GM18858 (cell line): ENCODE measurements at regions not wholly inside any gene's neighbourhood (a gene's known extent, or its start where the extent isn't known, plus 50 kb on each side); places are given as distances from the start of the nearest gene placed in this dataset.
"Not testable (repeated sequence)": the region's sequence is repeated elsewhere in the genome, so short reads cannot be mapped to it uniquely, and the experiment has no call there.

ENCODE experiments used
- ATAC-seq: cut with Tn5 transposase; IDR thresholded peaks from one replicate; pipeline ENCODE4 v1.9.1; 2021; ENCODE audit not compliant: unreplicated experiment

DNA sequence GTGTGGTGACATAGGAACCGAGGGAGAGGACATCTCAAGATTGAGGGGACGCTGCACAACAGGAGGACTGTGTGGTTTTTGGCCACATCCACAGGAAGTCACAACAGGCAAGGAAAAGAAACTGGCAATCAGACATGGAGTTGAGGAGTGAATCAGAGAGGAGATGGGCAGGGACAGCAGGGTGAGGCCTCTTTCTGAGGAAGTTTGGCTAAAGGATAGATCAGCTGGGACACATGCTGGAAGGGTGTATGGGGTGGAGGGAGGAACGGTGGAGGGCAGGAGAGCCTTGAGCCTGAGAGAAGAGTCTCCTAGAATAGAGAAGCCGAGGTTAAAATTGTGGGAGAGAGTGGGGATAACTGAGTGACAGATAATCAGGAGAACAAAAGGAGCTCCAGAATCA lies 75.1 kb upstream of the CIDEA start:
- ATAC-seq: not testable (repeated sequence)

DNA sequence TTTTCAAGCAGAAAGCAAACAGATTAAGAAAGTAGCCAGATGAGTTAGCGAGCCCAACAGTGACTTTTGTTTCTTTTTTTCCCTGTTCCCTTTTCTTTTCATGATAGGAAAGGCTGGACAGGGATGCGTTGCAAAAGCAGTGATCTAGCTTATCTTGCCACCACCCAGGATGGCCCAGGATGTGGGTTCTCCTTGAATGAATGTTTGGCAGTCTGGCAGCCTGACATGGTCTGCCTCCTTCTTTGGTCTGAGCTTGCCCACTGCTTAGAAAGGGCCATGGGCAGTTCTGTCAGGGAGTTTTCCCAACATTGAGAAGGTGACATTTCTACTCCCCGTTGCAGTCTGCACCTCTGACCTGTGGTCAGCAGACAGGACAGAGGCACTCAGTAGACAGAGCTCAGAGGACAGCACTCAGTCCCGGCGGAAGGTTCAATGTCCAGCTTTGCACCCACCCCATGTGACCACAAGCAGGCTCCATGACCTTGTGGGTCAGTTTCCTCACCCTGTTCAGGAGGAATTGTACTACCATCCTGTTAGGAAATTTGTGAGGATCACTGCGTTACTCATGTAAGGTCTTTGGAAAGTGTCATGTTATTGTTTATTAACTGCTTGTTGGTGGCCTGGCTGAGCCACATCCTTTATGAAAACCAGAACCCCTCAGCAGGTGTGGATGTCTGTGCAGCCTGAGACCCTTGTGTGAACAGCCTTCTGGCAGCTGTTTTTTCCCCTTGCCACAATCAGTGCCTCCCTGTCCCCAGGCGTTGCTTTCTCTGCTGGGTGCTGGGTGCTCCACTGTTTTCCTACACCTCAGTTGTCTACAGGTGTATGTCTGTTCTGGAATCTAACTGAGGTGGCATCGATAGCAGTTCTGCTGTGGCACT lies 74.2 kb upstream of the CIDEA start:
- ATAC-seq: not testable (repeated sequence)

DNA sequence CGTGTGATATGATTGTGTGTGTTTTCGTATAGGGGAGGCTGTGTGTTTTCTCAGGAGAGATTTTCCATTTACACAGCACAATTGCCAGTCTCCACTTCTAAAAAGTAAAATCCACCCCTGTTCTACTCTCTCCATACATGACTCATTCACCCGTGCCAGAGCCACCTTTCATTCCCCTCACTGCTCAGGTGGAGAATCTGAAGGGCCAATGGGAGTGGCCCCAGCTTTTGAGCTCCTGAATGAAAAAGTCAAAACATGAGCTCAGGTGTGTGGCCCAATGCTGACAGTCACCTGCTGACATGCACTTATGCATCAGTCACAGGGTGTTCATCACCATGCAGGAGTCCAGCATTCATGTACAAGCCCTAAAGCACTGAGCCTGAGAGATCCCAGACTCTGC lies 55.4 kb upstream of the CIDEA start:
- ATAC-seq: not testable (repeated sequence)

DNA sequence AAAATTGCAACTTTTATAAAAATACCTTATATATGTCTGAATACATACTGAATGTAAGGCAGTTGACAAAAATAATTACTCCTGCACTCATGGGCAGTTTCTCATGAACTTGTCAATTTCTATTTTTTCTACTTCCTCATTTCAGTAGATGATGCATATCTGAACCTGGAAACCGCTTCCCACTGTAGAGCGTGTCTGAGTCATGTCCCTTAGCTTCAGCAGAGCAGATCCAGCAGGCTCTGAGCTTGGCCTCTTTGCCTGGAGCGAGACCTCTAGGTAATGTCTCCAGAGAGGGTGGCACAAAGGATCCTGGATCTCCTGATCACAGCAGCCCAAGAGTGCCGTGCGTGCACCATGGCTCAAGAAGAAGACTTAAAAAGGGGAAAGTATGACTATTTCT lies 54.0 kb upstream of the CIDEA start:
- ATAC-seq: peak; percentile 98
